DMS 273 (cell line): ENCODE measurements at regions not wholly inside any gene's neighbourhood (a gene's known extent, or its start where the extent isn't known, plus 50 kb on each side); places are given as distances from the start of the nearest gene placed in this dataset.
"Not testable (repeated sequence)": the region's sequence is repeated elsewhere in the genome, so short reads cannot be mapped to it uniquely, and the experiment has no call there.

Experiments
- DNase-seq: peaks from one replicate; lab custom pipeline; 2025; ENCODE audit not compliant: unreplicated experiment; lab: John Stamatoyannopoulos, UW

DNA sequence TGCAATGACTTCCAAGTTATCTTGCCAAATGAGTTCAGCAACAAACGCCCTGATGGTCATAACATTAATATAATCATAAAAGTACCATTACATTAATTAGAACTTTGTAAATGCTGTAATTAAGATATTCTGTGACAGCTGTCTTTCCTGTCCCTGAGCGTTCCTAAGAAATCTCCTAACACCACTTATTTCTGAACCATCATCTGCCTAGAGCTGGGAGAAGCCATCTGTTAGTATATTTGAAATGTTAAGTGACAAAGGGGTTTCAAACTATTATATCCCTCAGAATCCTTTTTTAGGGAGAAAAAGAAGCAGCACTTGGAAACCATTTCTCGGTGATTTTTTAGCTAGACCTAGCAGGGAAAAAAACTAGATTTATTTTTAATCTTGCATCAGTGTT, 657.5 kb downstream of the FAM181B start:
- peak; percentile 0 for DNase-seq

- DNase-seq = no peak
These were observed 674.2 kb downstream of the FAM181B start for GRCh38 chr11:82059505-82059904.

- DNase-seq = no peak
These were observed 677.2 kb downstream of the FAM181B start for GRCh38 chr11:82056450-82056849.

DNA sequence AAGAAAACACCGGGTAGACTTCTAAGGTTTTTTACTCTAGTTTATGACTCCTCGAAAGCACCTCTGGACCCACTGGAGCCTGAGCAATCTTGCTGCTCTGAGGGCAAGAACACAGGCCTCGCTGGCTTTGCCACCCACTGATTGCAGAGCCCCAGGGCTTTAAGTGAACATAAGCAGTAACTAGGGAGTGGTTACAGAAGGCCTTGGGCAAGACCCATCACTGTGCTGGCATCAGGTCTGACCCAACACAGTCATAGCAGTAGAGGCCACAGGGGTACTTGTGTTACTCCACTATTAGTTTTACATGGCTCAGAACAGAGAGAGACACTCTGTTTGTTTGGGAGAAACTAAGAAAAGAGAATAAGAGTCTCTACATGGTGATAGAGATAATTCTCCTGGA, 684.5 kb downstream of the FAM181B start:
- no peak for DNase-seq

GRCh38 chr11:82047200-82047599, 686.5 kb downstream of the FAM181B start:
- no peak for DNase-seq

GRCh38 chr11:82046778-82047177, 686.9 kb downstream of the FAM181B start:
- DNase-seq = no peak

GRCh38 chr11:82045748-82046457, 687.8 kb downstream of the FAM181B start:
- no peak for DNase-seq

GRCh38 chr11:82043316-82043715, 690.3 kb downstream of the FAM181B start:
- DNase-seq = no peak

DNA sequence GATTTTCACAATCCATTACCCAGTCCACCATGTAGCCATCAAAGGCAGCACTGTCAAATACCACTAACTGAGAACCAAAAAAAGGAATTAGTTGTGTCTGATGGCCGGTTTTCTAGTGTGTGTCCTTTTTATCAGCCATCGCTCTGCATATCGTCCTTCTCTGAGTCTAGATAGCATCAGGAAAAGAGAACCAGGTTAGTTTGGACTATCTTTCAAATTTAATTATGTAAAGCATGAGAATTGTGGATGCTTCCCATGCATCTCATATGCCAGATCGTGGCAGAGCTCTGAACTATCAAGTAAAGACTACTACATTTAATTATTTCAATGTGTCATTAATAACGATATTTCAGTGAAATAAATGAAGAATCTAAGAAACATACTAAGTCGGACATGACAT, 691.9 kb downstream of the FAM181B start:
- DNase-seq = no peak

DNA sequence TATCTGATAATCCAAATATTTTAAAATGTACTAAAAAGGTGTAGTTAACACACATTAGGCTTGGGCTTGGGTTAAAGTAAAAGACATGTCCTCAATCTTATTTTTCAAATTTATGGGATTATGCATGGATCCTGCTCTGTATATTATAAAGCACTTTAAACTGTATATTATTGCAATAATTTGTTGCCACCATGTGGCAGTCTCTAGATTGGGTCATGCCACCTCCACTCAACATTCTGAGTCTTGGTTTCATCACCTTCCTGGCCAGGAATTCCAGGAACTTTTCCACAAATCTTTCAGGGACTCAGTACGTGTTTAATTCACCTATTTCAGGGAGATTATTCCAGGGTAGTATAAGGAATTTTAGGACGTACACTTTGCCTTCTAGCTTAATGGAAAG, 695.5 kb downstream of the FAM181B start:
- DNase-seq = no peak

GRCh38 chr11:82034527-82034926, 699.1 kb downstream of the FAM181B start:
- no peak for DNase-seq

DNA sequence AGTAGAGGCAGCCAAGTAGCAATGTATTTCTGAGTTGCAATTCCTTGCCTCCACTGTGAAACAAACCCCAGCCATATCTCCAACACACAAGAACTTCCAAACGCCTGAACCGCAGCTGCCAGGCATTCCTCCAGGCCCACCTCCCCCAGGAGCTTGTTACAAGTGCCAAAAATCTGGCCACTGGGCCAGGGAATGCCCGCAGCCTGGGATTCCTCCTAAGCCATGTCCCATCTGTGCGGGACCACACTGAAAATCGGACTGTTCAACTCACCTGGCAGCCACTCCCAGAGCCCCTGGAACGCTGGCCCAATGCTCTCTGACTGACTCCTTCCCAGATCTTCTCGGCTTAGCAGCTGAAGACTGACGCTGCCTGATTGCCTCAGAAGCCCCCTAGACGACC, 706.3 kb downstream of the FAM181B start:
- not testable (repeated sequence) for DNase-seq

DNA sequence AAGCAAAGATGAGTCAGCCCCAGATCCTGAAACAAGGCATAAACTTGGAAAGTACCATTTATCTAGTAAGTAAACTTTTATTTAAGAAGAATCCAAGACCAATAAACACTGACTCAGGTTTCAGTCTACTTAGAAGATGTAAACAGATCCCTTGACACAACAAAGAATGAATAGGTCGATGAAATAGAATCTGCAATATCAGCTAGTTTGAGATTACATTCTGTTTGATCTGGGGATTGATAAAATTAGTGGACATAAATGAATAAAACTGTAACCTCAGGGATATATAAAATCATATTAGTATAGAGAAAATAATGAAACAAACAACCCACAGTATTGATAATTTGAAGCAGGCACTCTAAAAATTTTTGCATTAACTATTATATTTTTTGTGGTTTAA, 708.9 kb downstream of the FAM181B start:
- no peak for DNase-seq

DNA sequence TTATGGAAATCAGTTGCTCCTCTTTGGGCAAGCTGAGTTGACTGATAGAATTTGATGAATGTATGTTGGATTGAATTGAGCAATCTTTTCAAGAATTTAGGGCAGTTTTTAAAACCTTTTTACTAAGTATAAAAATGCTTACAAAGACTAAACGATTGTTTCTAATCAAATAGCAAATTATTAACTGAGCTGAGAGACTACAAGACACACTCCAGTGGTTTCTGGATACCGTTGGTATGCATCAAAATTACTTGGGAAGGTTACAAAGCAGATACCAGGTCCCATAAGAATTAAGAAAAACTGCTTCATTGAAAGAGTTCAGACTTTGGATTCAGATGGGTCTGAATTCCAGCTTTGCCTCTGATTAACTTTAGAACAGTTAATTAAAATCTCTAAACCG, 721.4 kb downstream of the FAM181B start:
- no peak for DNase-seq

DNA sequence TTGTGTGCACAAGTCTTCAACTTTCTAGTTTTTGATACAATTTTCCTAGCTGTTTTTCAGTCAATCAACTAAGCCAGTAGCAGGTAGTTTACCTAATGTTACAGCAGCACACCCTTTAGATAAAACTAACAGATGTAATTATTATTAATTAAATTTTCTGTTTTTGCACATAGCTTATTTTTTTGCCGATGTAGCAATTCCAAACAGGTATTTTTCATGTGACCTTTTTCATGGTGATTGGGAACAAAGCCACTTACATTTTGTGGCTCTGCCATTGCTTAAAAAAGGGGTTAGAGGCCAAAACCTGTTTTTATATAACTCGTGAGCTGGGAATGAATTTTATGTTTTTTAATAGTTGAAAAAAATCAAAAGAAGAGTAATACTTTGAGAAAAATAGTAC, 724.5 kb downstream of the FAM181B start:
- DNase-seq = no peak

GRCh38 chr11:82007521-82007920, 726.1 kb downstream of the FAM181B start:
- no peak for DNase-seq

DNA sequence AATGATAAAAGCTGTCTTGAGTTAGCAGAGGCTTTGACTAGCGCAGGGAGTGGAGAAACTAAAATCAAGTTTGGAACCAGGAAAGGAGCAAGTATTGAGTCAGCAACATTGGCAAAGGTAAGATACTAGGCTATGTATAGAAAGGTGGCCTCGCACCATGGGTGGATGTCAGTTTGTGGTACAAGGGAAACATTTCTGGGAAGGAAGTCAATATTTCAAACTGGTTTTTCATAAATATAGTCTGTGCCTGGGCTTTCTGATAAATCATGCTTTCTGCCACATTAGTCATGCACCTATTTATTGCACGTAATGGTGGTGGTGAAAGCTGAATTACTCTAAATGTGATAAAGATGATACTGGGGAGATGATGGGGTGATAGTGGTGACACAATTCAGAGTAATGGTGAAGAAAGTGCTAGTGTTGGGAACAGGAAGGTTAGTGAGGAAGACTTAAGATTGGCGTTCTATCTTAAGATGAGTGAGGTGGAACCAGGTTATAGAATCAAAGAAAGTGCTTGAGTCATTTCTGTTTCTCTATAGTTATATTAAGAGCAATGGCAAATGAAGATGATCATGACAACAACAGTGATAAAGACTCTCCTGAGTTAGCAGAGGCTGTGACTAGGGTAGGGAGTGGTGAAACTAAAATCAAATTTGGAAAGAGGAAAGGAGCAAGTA, 729.0 kb downstream of the FAM181B start:
- no peak for DNase-seq

- peak; percentile 8 for DNase-seq
These were observed 729.8 kb downstream of the FAM181B start for GRCh38 chr11:82003671-82004515.

DNA sequence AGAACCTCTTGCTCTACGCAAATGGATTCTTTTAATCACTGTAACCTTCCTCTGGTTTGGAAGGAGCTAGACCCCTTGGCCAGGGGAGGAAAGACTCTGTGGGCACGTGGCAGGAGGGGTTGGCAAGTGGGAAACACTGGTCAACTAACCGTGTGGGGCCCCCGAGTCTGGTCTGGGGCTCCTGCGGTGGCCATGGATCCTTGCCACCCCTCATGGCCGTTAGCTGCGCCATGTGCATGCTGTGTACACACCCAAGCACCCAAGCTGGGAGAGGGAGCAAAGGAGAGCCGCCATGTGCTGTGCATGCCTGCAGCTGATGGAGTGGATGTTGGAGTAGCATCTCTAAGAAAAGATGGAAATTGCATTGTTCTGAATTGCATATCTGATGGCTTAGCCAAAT, 730.6 kb downstream of the FAM181B start:
- no peak for DNase-seq

DNA sequence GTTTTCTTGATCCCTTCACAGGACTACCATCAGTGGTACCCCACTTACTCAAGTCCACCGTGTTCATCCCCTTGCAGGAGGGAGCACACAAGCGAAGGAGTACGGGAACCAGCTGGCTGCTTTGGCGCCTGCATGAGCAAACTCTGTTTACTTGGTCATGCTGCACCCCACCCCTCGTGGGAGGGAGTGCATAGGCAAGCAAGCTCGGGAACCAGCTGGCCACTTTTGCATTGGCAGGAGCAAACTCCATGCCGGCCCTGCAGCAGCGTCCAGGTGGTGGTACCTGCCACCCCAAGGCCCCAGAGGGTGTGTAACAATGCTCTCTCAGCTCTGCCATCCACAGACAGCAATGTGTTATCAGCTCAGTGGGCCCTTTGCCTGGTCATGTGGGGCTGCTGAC, 737.8 kb downstream of the FAM181B start:
- DNase-seq = peak; percentile 2

- no peak for DNase-seq
These were observed 739.9 kb downstream of the FAM181B start for GRCh38 chr11:81993755-81994154.
